H1 (cell line): ENCODE measurements at regions not wholly inside any gene's neighbourhood (a gene's known extent, or its start where the extent isn't known, plus 50 kb on each side); places are given as distances from the start of the nearest gene placed in this dataset.

Experiments used
- CTCF ChIA-PET: fragments of 300-600 bp; sonication (Branson Sonifier 250); formaldehyde crosslinking; loops from one replicate; lab custom pipeline; 2021; ENCODE audit not compliant: partially characterized antibody; lab: Charles Lee
- POLR2A ChIA-PET: fragments of 300-600 bp; sonication (Branson Sonifier 250); formaldehyde crosslinking; loops from one replicate; lab custom pipeline; 2021; ENCODE audit warnings: inconsistent platforms; ENCODE audit not compliant: partially characterized antibody; lab: Charles Lee
- DNase-seq, 2 experiments: peaks; one replicate each; pipeline versions ENCODE4 v3.0.0 to v3.0.0-alpha.2; 2010 to 2022; ENCODE audit warnings: low spot score in 2 of 2, low read depth in 1 of 2, mixed read lengths in 1 of 2
- FAIRE-seq: peaks from 2 replicates; lab custom pipeline; 2011; peaks lifted over from hg19 to GRCh38; lab: Jason Lieb, UNC
- H2AFZ ChIP-seq: 2 replicates; pipeline ENCODE4 v1.8.1; 2012; ENCODE audit warnings: low read length, inconsistent platforms
- H2AK5ac ChIP-seq: 2 replicates; pipeline ENCODE4 v1.6.1; 2013; ENCODE audit warnings: low read depth, low read length
- H2BK120ac ChIP-seq: replicated peaks from 2 replicates; pipeline ENCODE3; 2013; ENCODE audit warnings: low read depth, low read length, inconsistent platforms
- H2BK12ac ChIP-seq: 2 replicates; pipeline ENCODE4 v1.6.1; 2013; ENCODE audit warnings: low read depth, low read length
- H2BK15ac ChIP-seq: 2 replicates; pipeline ENCODE4 v1.6.1; 2013; ENCODE audit warnings: low read length
- H2BK20ac ChIP-seq: 2 replicates; pipeline ENCODE4 v1.6.1; 2013; ENCODE audit warnings: low read length
- H2BK5ac ChIP-seq: 2 replicates; pipeline ENCODE4 v1.6.1; 2013; ENCODE audit warnings: low read depth, low read length
- H3K14ac ChIP-seq: 2 replicates; pipeline ENCODE4 v1.6.1; 2013; ENCODE audit warnings: inconsistent platforms; ENCODE audit not compliant: insufficient read length
- H3K18ac ChIP-seq: 2 replicates; pipeline ENCODE4 v1.6.1; 2013; ENCODE audit warnings: low read length; ENCODE audit errors: extremely low read depth
- H3K23ac ChIP-seq: 2 replicates; pipeline ENCODE4 v1.6.1; 2013; ENCODE audit warnings: inconsistent platforms; ENCODE audit not compliant: insufficient read length
- H3K23me2 ChIP-seq: 2 replicates; pipeline ENCODE4 v1.6.1; 2013; ENCODE audit warnings: low read depth, low read length
- H3K27ac ChIP-seq: 2 replicates; pipeline ENCODE4 v1.6.1; 2011; ENCODE audit warnings: low read depth, low read length, inconsistent platforms
- H3K27me3 ChIP-seq, 4 experiments: replicated peaks in 1 of 4; 1 replicate in 1 of 4; 2 replicates in 3 of 4; pipeline versions ENCODE4 v1.6.1 to v1.8.1; 2011 to 2013; ENCODE audit warnings: low read length in 3 of 4, mild to moderate bottlenecking in 3 of 4, inconsistent platforms in 2 of 4, mixed read lengths in 2 of 4, moderate library complexity in 1 of 4; ENCODE audit not compliant: control insufficient read depth in 3 of 4, insufficient read depth in 3 of 4; ENCODE audit errors: extremely low read depth in 1 of 4
- H3K36me3 ChIP-seq, 4 experiments: 2 replicates each; pipeline versions ENCODE4 v1.6.1 to v1.8.1; 2011 to 2013; ENCODE audit warnings: mild to moderate bottlenecking in 4 of 4, low read length in 3 of 4, moderate library complexity in 2 of 4, control low read depth in 1 of 4, inconsistent platforms in 1 of 4; ENCODE audit not compliant: insufficient read depth in 4 of 4, control insufficient read depth in 2 of 4
- H3K4ac ChIP-seq: replicated peaks from 2 replicates; pipeline ENCODE3; 2013; ENCODE audit warnings: low read length, low read depth, mixed read lengths, inconsistent platforms; ENCODE audit not compliant: insufficient read length
- H3K4me1 ChIP-seq, 4 experiments: replicated peaks in 1 of 4; 1 replicate in 1 of 4; 2 replicates in 3 of 4; pipeline versions ENCODE4 v1.6.1 to v1.8.1; 2011 to 2013; ENCODE audit warnings: low read length in 3 of 4, inconsistent platforms in 2 of 4, mixed read lengths in 1 of 4; ENCODE audit not compliant: insufficient read depth in 4 of 4, control insufficient read depth in 3 of 4
- H3K4me2 ChIP-seq, 2 experiments: 2 replicates each; pipeline versions ENCODE4 v1.6.1 to v1.8.1; 2011 to 2013; ENCODE audit warnings: low read depth in 2 of 2, low read length in 2 of 2, control low read depth in 1 of 2, inconsistent platforms in 1 of 2, mild to moderate bottlenecking in 1 of 2; ENCODE audit not compliant: insufficient read depth in 1 of 2
- H3K4me3 ChIP-seq, 4 experiments: fragments of 200-600, 300-600 bp in 1 of 4; sonication (generic), shearing (Covaris generic), sonication (Bioruptor Twin) in 1 of 4; 2 replicates each; pipeline versions ENCODE4 v1.5.1 to v1.8.1; 2011 to 2016; ENCODE audit warnings: low read length in 4 of 4, low read depth in 3 of 4, control low read depth in 2 of 4, inconsistent platforms in 2 of 4, mild to moderate bottlenecking in 2 of 4, mixed read lengths in 1 of 4, moderate library complexity in 1 of 4; ENCODE audit not compliant: insufficient read depth in 2 of 4; ENCODE audit errors: extremely low read depth in 1 of 4
- H3K56ac ChIP-seq: replicated peaks from 2 replicates; pipeline ENCODE3; 2013; ENCODE audit warnings: low read depth, mild to moderate bottlenecking, mixed read lengths, low read length, inconsistent platforms; ENCODE audit not compliant: insufficient read length
- H3K79me1 ChIP-seq: 2 replicates; pipeline ENCODE4 v1.6.1; 2013; ENCODE audit warnings: low read depth, low read length, control low read depth
- H3K79me2 ChIP-seq, 2 experiments: 2 replicates each; pipeline versions ENCODE4 v1.6.1 to v1.8.1; 2012 to 2013; ENCODE audit warnings: low read length in 2 of 2, mild to moderate bottlenecking in 2 of 2, inconsistent platforms in 1 of 2; ENCODE audit not compliant: insufficient read depth in 2 of 2, control insufficient read depth in 1 of 2
- H3K9ac ChIP-seq, 4 experiments: replicated peaks in 1 of 4; 1 replicate in 1 of 4; 2 replicates in 3 of 4; pipeline versions ENCODE4 v1.6.1 to v1.8.1; 2011 to 2013; ENCODE audit warnings: low read depth in 3 of 4, low read length in 3 of 4, control low read depth in 2 of 4, mild to moderate bottlenecking in 2 of 4, moderate library complexity in 2 of 4, inconsistent platforms in 1 of 4; ENCODE audit errors: extremely low read depth in 1 of 4
- H3K9me3 ChIP-seq, 2 experiments: 2 replicates each; pipeline versions ENCODE4 v1.6.1 to v1.8.1; 2012 to 2013; ENCODE audit warnings: mild to moderate bottlenecking in 2 of 2, moderate library complexity in 2 of 2, control low read depth in 1 of 2, inconsistent platforms in 1 of 2, low read depth in 1 of 2, low read length in 1 of 2, mixed read lengths in 1 of 2; ENCODE audit not compliant: insufficient read depth in 2 of 2
- H4K20me1 ChIP-seq, 2 experiments: replicated peaks in 1 of 2; 2 replicates each; pipeline versions ENCODE3 to v1.8.1; 2011 to 2013; ENCODE audit warnings: inconsistent platforms in 2 of 2, low read length in 2 of 2, mild to moderate bottlenecking in 1 of 2; ENCODE audit not compliant: insufficient read depth in 2 of 2, control insufficient read depth in 1 of 2
- H4K5ac ChIP-seq: 2 replicates; pipeline ENCODE4 v1.6.1; 2013; ENCODE audit warnings: low read length, low read depth, mixed read lengths, inconsistent platforms; ENCODE audit not compliant: insufficient read length
- H4K8ac ChIP-seq: 2 replicates; pipeline ENCODE4 v1.8.0; 2013; ENCODE audit warnings: mild to moderate bottlenecking, moderate library complexity, low read length, inconsistent platforms; ENCODE audit not compliant: insufficient read depth; ENCODE audit errors: extremely low read depth
- H4K91ac ChIP-seq: replicated peaks from 2 replicates; pipeline ENCODE3; 2013; ENCODE audit warnings: low read length, mixed read lengths, inconsistent platforms; ENCODE audit not compliant: insufficient read length
- BRCA1 ChIP-seq: IDR thresholded peaks from 2 replicates; pipeline ENCODE4 v1.6.1; 2012; ENCODE audit warnings: low read depth, low read length, improper control_type of control experiment
- CBX5 ChIP-seq: fragments of 300-800, 300-1000 bp; sonication (generic); IDR thresholded peaks from 2 replicates; pipeline ENCODE4 v1.7.1; 2016; ENCODE audit warnings: antibody characterized with exemption, low read length, low read depth
- CBX8 ChIP-seq: fragments of 300-800, 300-1000 bp; sonication (generic); IDR thresholded peaks from 2 replicates; pipeline ENCODE4 v1.7.1; 2016; ENCODE audit warnings: low read depth, low read length, borderline replicate concordance
- EGR1 ChIP-seq: IDR thresholded peaks from 2 replicates; pipeline ENCODE4 v1.6.1; 2011; ENCODE audit warnings: low read depth, low read length, borderline replicate concordance
- HDAC2 ChIP-seq, 2 experiments: fragments of 300-600 bp in 1 of 2; sonication (generic) in 1 of 2; IDR thresholded peaks; 2 replicates each; pipeline ENCODE4 v1.6.1; 2011 to 2012; ENCODE audit warnings: low read depth in 2 of 2, low read length in 2 of 2, mild to moderate bottlenecking in 2 of 2, moderate library complexity in 2 of 2, borderline replicate concordance in 1 of 2, inconsistent platforms in 1 of 2
- HDAC6 ChIP-seq: IDR thresholded peaks from one replicate; pipeline ENCODE4 v1.7.1; 2012; ENCODE audit warnings: low read depth, mild to moderate bottlenecking, inconsistent platforms, low read length, moderate library complexity
- MAFK ChIP-seq: IDR thresholded peaks from 2 replicates; pipeline ENCODE4 v1.6.1; 2012; ENCODE audit warnings: low read depth, mild to moderate bottlenecking, improper control_type of control experiment, low read length
- PHF8 ChIP-seq: fragments of 200-600 bp; sonication (generic); conservative IDR thresholded peaks from 2 replicates; pipeline ENCODE4 v1.7.1; 2012; ENCODE audit warnings: low read depth, mild to moderate bottlenecking, inconsistent platforms, low read length, moderate library complexity
- POLR2AphosphoS5 ChIP-seq: IDR thresholded peaks from 2 replicates; pipeline ENCODE4 v1.6.1; 2011; ENCODE audit warnings: low read depth, low read length
- RAD21 ChIP-seq, 2 experiments: IDR thresholded peaks in 1 of 2; conservative IDR thresholded peaks in 1 of 2; 2 replicates each; pipeline ENCODE4 v1.6.1; 2011; ENCODE audit warnings: low read depth in 2 of 2, low read length in 2 of 2, improper control_type of control experiment in 1 of 2, inconsistent platforms in 1 of 2, mild to moderate bottlenecking in 1 of 2, moderate library complexity in 1 of 2
- SIN3A ChIP-seq, 2 experiments: IDR thresholded peaks in 1 of 2; conservative IDR thresholded peaks in 1 of 2; 2 replicates each; pipeline ENCODE4 v1.6.1; 2011 to 2012; ENCODE audit warnings: low read length in 2 of 2, improper control_type of control experiment in 1 of 2, low read depth in 1 of 2, mild to moderate bottlenecking in 1 of 2
- TAF7 ChIP-seq: optimal IDR thresholded peaks from 2 replicates; pipeline ENCODE3; 2011; ENCODE audit warnings: low read depth, mild to moderate bottlenecking, inconsistent platforms, low read length, moderate library complexity, borderline replicate concordance
- USF2 ChIP-seq: IDR thresholded peaks from 2 replicates; pipeline ENCODE4 v1.6.1; 2011; ENCODE audit warnings: low read length, improper control_type of control experiment
- WGBS, 2 experiments: shearing (Covaris generic) in 1 of 2; methylation state at CpG; one replicate each; pipeline versions ENCODE4 v1.1.6 to v1.1.7; 2013 to 2015; ENCODE audit warnings: low lambda C conversion rate in 2 of 2, mixed read lengths in 2 of 2, inconsistent platforms in 1 of 2, low coverage in 1 of 2, missing lambda C conversion rate in 1 of 2; ENCODE audit not compliant: insufficient replicate concordance in 2 of 2, insufficient coverage in 1 of 2, insufficient read length in 1 of 2; ENCODE audit errors: extremely low coverage in 1 of 2, missing lambda C conversion rate in 1 of 2; 5-methylcytosine and 5-hydroxymethylcytosine counted together

- H3K18ac ChIP-seq: no peak overlapping the region
- no peak overlapping the region for H2AK5ac ChIP-seq
- no peaks in the 10 kb centered on the region for H3K79me1 ChIP-seq
- no peaks in the 10 kb centered on the region for H3K9me3 ChIP-seq
- H2AFZ ChIP-seq: no peak overlapping the region
- H3K23me2 ChIP-seq: no peaks in the 10 kb centered on the region
- POLR2A ChIA-PET: no interaction called here
- H4K8ac ChIP-seq: no peak overlapping the region
- H3K36me3 ChIP-seq: no peaks in the 10 kb centered on the region
- H2BK5ac ChIP-seq: no peak overlapping the region
- no peak overlapping the region for H2BK120ac ChIP-seq
- no peak overlapping the region for H2BK12ac ChIP-seq
- no peak for TF ChIP-seq HDAC6
- no peak for TF ChIP-seq PHF8
- TF ChIP-seq SIN3A (conservative IDR thresholded peaks at IDR 0.05 in 1 of 2, IDR thresholded peaks at IDR 0.05 in 1 of 2; ENCODE audit: low read depth in 1 of 2, low read length in 2 of 2): no peak
- no peak for TF ChIP-seq POLR2AphosphoS5
- no peak for TF ChIP-seq TAF7
- no peak for TF ChIP-seq MAFK
- TF ChIP-seq HDAC2 (IDR thresholded peaks at IDR 0.05; ENCODE audit: borderline replicate concordance in 1 of 2, low read depth in 2 of 2, low read length in 2 of 2): no peak
- TF ChIP-seq USF2: no peak
- TF ChIP-seq CBX5: no peak
- TF ChIP-seq RAD21 (IDR thresholded peaks at IDR 0.05 in 1 of 2, conservative IDR thresholded peaks at IDR 0.05 in 1 of 2; ENCODE audit: low read depth in 2 of 2, low read length in 2 of 2): no peak
- no peak for TF ChIP-seq CBX8
- TF ChIP-seq EGR1: no peak
- TF ChIP-seq BRCA1: no peak
- no peak overlapping the region for H3K27ac ChIP-seq
- no peak overlapping the region for H3K23ac ChIP-seq
- no peak overlapping the region for H4K91ac ChIP-seq
- no peak for DNase-seq
- H2BK20ac ChIP-seq: no peak overlapping the region
- no peak overlapping the region for H3K4ac ChIP-seq
- no peak overlapping the region for H3K4me3 ChIP-seq
- no peak overlapping the region for H4K5ac ChIP-seq
- no peak overlapping the region for H3K56ac ChIP-seq
- H3K4me2 ChIP-seq: no peak overlapping the region
- no peaks in the 10 kb centered on the region for H3K27me3 ChIP-seq
- no peak overlapping the region for H2BK15ac ChIP-seq
- H4K20me1 ChIP-seq: peaks cover 0 to 2% of the 10 kb centered on the region in 2 experiments
- WGBS, 2 experiments: 96% methylated on average over 1 of the region's 1 CpG; no CpG with 5 or more reads in 1 of the 2 experiments
- H3K79me2 ChIP-seq: no peaks in the 10 kb centered on the region
- no peak overlapping the region for H3K14ac ChIP-seq
- no peak overlapping the region for H3K9ac ChIP-seq
- no peak for FAIRE-seq
- H3K4me1 ChIP-seq: no peaks in the 10 kb centered on the region
- CTCF ChIA-PET: no interaction called here
Observed at GRCh38 chr6:23713211-23713610, 412.8 kb upstream of the NRSN1 start.
